Fibroblast of mammary gland (primary cell): ENCODE measurements at regions not wholly inside any gene's neighbourhood (a gene's known extent, or its start where the extent isn't known, plus 50 kb on each side); places are given as distances from the start of the nearest gene placed in this dataset.

Experiments used
- DNase-seq: peaks from one replicate; pipeline ENCODE4 v3.0.0-alpha.2; 2010; ENCODE audit warnings: low read depth
- H3K4me3 ChIP-seq: 2 replicates; pipeline ENCODE4 v1.5.1; 2011; ENCODE audit warnings: low read depth, mild to moderate bottlenecking, low read length, moderate library complexity; ENCODE audit not compliant: control insufficient read depth
- CTCF ChIP-seq: conservative IDR thresholded peaks from 2 replicates; pipeline ENCODE4 v1.5.1; 2011; ENCODE audit warnings: low read depth, low read length, inconsistent platforms; ENCODE audit not compliant: control insufficient read depth, insufficient read depth

GRCh38 chr4:177826973-177827372 lies 384.7 kb upstream of the AGA start:
- no peak for DNase-seq
- no peak for TF ChIP-seq CTCF
- H3K4me3 ChIP-seq = no peak overlapping the region

- no peak for DNase-seq
- H3K4me3 ChIP-seq = no peak overlapping the region
- TF ChIP-seq CTCF = no peak
These were observed 399.0 kb upstream of the AGA start for GRCh38 chr4:177841258-177841657.

GRCh38 chr4:177853229-177853628 lies 411.0 kb upstream of the AGA start:
- no peak for TF ChIP-seq CTCF
- no peak for DNase-seq
- H3K4me3 ChIP-seq = no peak overlapping the region

GRCh38 chr4:177855507-177856197 lies 413.4 kb upstream of the AGA start:
- no peak for DNase-seq
- no peak for TF ChIP-seq CTCF
- H3K4me3 ChIP-seq = no peak overlapping the region

- no peak for DNase-seq
- no peak for TF ChIP-seq CTCF
These were observed 417.9 kb upstream of the AGA start for GRCh38 chr4:177860171-177860570.

GRCh38 chr4:177861551-177862094 lies 419.4 kb upstream of the AGA start:
- DNase-seq = no peak
- TF ChIP-seq CTCF = no peak
- no peak overlapping the region for H3K4me3 ChIP-seq

More at GRCh38 chr4:177860171-177860570, 417.9 kb upstream of the AGA start:
- H3K4me3 ChIP-seq = no peak overlapping the region
